Skin of body (tissue), 1 donor: ENCODE measurements at regions not wholly inside any gene's neighbourhood (a gene's known extent, or its start where the extent isn't known, plus 50 kb on each side); places are given as distances from the start of the nearest gene placed in this dataset.

Source experiments
- DNase-seq: peaks from one replicate; lab custom pipeline; 2025; lab: John Stamatoyannopoulos, UW

GRCh38 chr22:22148905-22149304 lies 95.7 kb upstream of the VPREB1 start:
- no peak for DNase-seq

GRCh38 chr22:22144858-22145257 lies 99.7 kb upstream of the VPREB1 start:
- no peak for DNase-seq

GRCh38 chr22:22143448-22143847 lies 101.1 kb upstream of the VPREB1 start:
- no peak for DNase-seq

- no peak for DNase-seq
Observed at GRCh38 chr22:22142661-22143060, 101.9 kb upstream of the VPREB1 start.

- no peak for DNase-seq
Observed at GRCh38 chr22:22141771-22142591, 102.6 kb upstream of the VPREB1 start.

- DNase-seq = no peak
Observed at GRCh38 chr22:22141031-22141430, 103.6 kb upstream of the VPREB1 start.

GRCh38 chr22:22139364-22139763 lies 105.2 kb upstream of the VPREB1 start:
- DNase-seq = no peak

GRCh38 chr22:22138915-22139314 lies 105.7 kb upstream of the VPREB1 start:
- DNase-seq = no peak

- DNase-seq = no peak
Observed at GRCh38 chr22:22137891-22138290, 106.7 kb upstream of the VPREB1 start.

- DNase-seq = no peak
Observed at GRCh38 chr22:22133910-22134309, 110.7 kb upstream of the VPREB1 start.

GRCh38 chr22:22130953-22131608 lies 113.5 kb upstream of the VPREB1 start:
- DNase-seq = no peak

- no peak for DNase-seq
Observed at GRCh38 chr22:22129387-22129786, 115.2 kb upstream of the VPREB1 start.

GRCh38 chr22:22128440-22128839 lies 116.1 kb upstream of the VPREB1 start:
- no peak for DNase-seq

- no peak for DNase-seq
Observed at GRCh38 chr22:22127100-22127499, 117.5 kb upstream of the VPREB1 start.

GRCh38 chr22:22125579-22126468 lies 118.8 kb upstream of the VPREB1 start:
- DNase-seq = no peak

- DNase-seq = no peak
Observed at GRCh38 chr22:22125028-22125578, 119.5 kb upstream of the VPREB1 start.

GRCh38 chr22:22124374-22124773 lies 120.2 kb upstream of the VPREB1 start:
- no peak for DNase-seq

- DNase-seq = no peak
Observed at GRCh38 chr22:22123960-22124278, 120.7 kb upstream of the VPREB1 start.

- DNase-seq = no peak
Observed at GRCh38 chr22:22123118-22123959, 121.2 kb upstream of the VPREB1 start.

- DNase-seq = no peak
Observed at GRCh38 chr22:22122348-22123117, 122.1 kb upstream of the VPREB1 start.
